Ishikawa (cell line): ENCODE measurements at regions not wholly inside any gene's neighbourhood (a gene's known extent, or its start where the extent isn't known, plus 50 kb on each side); places are given as distances from the start of the nearest gene placed in this dataset.

Source experiments
- CEBPB ChIP-seq: IDR thresholded peaks from 2 replicates; pipeline ENCODE4 v1.6.1; 2012
- CREB1 ChIP-seq: IDR thresholded peaks from 2 replicates; pipeline ENCODE4 v1.6.1; 2012; ENCODE audit warnings: low read depth
- EGR1 ChIP-seq: IDR thresholded peaks from 2 replicates; pipeline ENCODE4 v1.6.1; 2012
- EP300 ChIP-seq: IDR thresholded peaks from 2 replicates; pipeline ENCODE4 v1.6.1; 2012; ENCODE audit warnings: borderline replicate concordance
- FOXM1 ChIP-seq: IDR thresholded peaks from 2 replicates; pipeline ENCODE4 v1.6.1; 2012; ENCODE audit warnings: low read depth, borderline replicate concordance
- MAX ChIP-seq: IDR thresholded peaks from 2 replicates; pipeline ENCODE4 v1.6.1; 2012
- NFIC ChIP-seq: IDR thresholded peaks from 2 replicates; pipeline ENCODE4 v1.6.1; 2012
- RAD21 ChIP-seq: IDR thresholded peaks from 2 replicates; pipeline ENCODE4 v1.6.1; 2012; ENCODE audit warnings: low read depth
- REST ChIP-seq: IDR thresholded peaks from 2 replicates; pipeline ENCODE4 v1.6.1; 2012; ENCODE audit warnings: low read depth, mild to moderate bottlenecking
- TAF1 ChIP-seq: IDR thresholded peaks from 2 replicates; pipeline ENCODE4 v1.6.1; 2012; ENCODE audit warnings: low read depth, mild to moderate bottlenecking
- TCF12 ChIP-seq: IDR thresholded peaks from 2 replicates; pipeline ENCODE4 v1.6.1; 2012; ENCODE audit warnings: low read depth
- TEAD4 ChIP-seq: IDR thresholded peaks from 2 replicates; pipeline ENCODE4 v1.6.1; 2012
- USF1 ChIP-seq: IDR thresholded peaks from 2 replicates; pipeline ENCODE4 v1.6.1; 2012
- YY1 ChIP-seq: IDR thresholded peaks from 2 replicates; pipeline ENCODE4 v1.6.1; 2012; ENCODE audit warnings: low read depth
- ZBTB7A ChIP-seq: IDR thresholded peaks from 2 replicates; pipeline ENCODE4 v1.6.1; 2012; ENCODE audit warnings: low read depth

GRCh38 chr3:94875149-94875548, 812.3 kb downstream of the NSUN3 start:
- no peak for TF ChIP-seq NFIC
- no peak for TF ChIP-seq ZBTB7A
- no peak for TF ChIP-seq RAD21
- no peak for TF ChIP-seq USF1
- no peak for TF ChIP-seq EGR1
- TF ChIP-seq YY1: no peak
- no peak for TF ChIP-seq TEAD4
- TF ChIP-seq CREB1: no peak
- no peak for TF ChIP-seq FOXM1
- TF ChIP-seq TAF1: no peak
- TF ChIP-seq MAX: no peak
- TF ChIP-seq EP300: no peak

- TF ChIP-seq EP300: no peak
- TF ChIP-seq CREB1: no peak
- TF ChIP-seq USF1: no peak
- TF ChIP-seq RAD21: no peak
- no peak for TF ChIP-seq FOXM1
- no peak for TF ChIP-seq CEBPB
- TF ChIP-seq YY1: no peak
- no peak for TF ChIP-seq TAF1
- TF ChIP-seq TCF12: no peak
- no peak for TF ChIP-seq ZBTB7A
- TF ChIP-seq MAX: no peak
- no peak for TF ChIP-seq TEAD4
- TF ChIP-seq REST: no peak
- no peak for TF ChIP-seq NFIC
- no peak for TF ChIP-seq EGR1
These were observed 824.2 kb downstream of the NSUN3 start for GRCh38 chr3:94887065-94887464.

- TF ChIP-seq ZBTB7A (no peak), REST (no peak), MAX (no peak), TCF12 (no peak), EGR1 (no peak), EP300 (no peak), FOXM1 (no peak), NFIC (no peak), CEBPB (no peak), TEAD4 (no peak), USF1 (no peak), RAD21 (no peak), YY1 (no peak), CREB1 (no peak)
These were observed 834.1 kb downstream of the NSUN3 start for GRCh38 chr3:94896994-94897393.

GRCh38 chr3:94904156-94904674, 841.4 kb downstream of the NSUN3 start:
- TF ChIP-seq RAD21 (no peak), TEAD4 (no peak), USF1 (no peak), REST (no peak), ZBTB7A (no peak), CEBPB (no peak), MAX (no peak), EP300 (no peak)
